HL-60/S4 treated with retinoic acid at 250 ng/mL for 4 days and 3 days (cell line): ENCODE measurements at regions not wholly inside any gene's neighbourhood (a gene's known extent, or its start where the extent isn't known, plus 50 kb on each side); places are given as distances from the start of the nearest gene placed in this dataset.
"Not testable (repeated sequence)": the region's sequence is repeated elsewhere in the genome, so short reads cannot be mapped to it uniquely, and the experiment has no call there.

Experiments used
- in situ Hi-C: fragments of 300-500 bp; cut with MboI; formaldehyde crosslinking; loops from 2 replicates; pipeline ENCODE4 v1.7.0; 2022; ENCODE audit warnings: low sequenced_read_pairs

DNA sequence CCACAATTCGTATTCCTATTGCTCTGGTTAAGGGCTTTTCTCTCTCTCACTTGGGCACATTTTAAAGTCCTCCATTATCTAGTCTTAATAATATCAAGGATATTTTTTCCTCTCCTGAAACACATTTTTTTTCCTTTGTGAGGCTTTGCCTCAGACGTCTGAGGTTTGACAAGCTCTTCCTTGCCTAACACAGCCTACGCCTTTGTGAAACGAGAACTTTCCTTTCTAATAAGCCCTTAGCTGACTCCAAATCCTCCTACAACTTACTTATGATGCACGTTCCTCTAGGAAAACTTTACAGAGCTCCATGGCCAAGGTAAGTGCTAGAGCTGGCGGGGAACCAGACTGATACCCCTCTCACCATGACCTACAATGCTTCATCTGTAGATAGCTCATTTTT, 841.5 kb downstream of the SOCS6 start:
- in situ Hi-C loops = no loop called here

GRCh38 chr18:71125581-71125980, 836.7 kb downstream of the SOCS6 start:
- in situ Hi-C loops = no loop called here

GRCh38 chr18:71116535-71116934, 827.7 kb downstream of the SOCS6 start:
- in situ Hi-C loops = no loop called here

GRCh38 chr18:71115261-71115660, 826.4 kb downstream of the SOCS6 start:
- in situ Hi-C loops = no loop called here

DNA sequence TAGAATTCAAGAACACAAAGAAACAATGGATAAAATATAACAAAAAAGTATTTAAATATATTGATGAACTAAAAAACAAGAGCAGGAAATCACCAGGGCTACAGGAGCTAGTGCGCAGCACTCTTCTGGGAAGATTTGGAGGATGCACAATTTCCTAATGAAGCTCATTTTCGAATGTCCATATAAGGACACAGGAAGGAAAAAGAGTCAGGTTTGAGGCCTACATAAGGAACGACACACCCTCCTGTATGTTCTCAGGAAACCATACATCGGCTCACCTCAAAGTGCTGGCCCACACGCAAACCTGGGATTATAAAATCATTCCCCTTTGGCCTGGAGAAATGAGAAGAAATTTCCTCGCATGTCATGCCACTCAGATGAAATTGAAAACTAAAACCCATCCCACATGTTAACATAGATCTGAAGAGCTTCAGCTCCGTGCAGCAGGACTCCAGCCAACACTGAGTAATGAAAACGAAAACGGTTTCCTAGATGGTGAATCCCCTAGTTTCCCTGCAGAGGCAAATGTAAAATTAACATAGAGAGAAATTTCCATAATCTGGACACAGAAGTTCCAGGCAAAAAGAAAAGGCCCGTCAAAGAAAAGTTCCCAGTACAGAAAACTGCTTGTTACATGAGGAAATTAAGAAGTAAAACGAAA, 825.8 kb downstream of the SOCS6 start:
- in situ Hi-C loops = no loop called here

- in situ Hi-C loops = no loop called here
Measured at GRCh38 chr18:71107244-71107643, 818.4 kb downstream of the SOCS6 start.

- in situ Hi-C loops = no loop called here
Measured at GRCh38 chr18:71106701-71107100, 817.9 kb downstream of the SOCS6 start.

GRCh38 chr18:71105994-71106546, 817.2 kb downstream of the SOCS6 start:
- in situ Hi-C loops = no loop called here

- in situ Hi-C loops = no loop called here
Measured at GRCh38 chr18:71105078-71105819, 816.4 kb downstream of the SOCS6 start.

DNA sequence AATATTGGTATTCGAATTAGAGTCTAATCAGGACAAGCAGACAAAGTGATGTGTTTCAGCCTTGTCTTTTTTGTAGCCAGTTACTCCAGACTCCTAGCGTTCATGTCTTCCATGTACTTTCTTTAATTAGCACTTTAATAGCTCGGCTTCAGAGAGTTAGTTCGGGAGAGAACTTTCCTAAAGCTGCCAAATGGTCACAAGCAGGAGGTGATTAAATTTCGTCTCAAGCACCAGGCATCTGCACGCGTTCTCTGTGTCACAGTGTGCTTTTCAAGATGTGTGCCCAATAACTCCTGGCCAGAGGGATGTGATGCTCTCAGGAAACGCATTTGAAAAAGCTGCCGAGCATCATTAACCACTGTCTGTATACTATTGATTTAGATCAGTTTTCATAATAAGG, 790.8 kb downstream of the SOCS6 start:
- in situ Hi-C loops = no loop called here

DNA sequence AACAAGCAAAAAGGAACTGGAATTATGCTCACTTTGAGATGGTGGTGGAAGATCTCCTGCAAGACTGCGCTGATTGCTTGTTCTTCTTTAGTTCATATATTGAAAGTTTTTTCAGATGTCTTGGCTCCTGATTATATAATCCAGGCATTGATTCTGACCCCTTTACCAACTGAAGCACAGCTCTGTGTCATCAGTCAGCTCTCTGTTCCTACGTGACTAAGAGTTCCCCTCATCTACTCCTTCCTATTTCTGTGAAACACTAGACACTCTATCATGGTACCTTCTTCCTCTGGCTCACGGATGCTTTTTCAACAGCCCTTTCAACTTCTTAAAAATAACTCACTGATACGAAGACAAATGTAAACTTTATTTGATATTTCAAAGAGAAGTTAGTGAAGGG, 788.6 kb downstream of the SOCS6 start:
- in situ Hi-C loops = no loop called here

GRCh38 chr18:71075147-71075546, 786.3 kb downstream of the SOCS6 start:
- in situ Hi-C loops = no loop called here

- in situ Hi-C loops = no loop called here
Measured at GRCh38 chr18:71068338-71068737, 779.5 kb downstream of the SOCS6 start.

DNA sequence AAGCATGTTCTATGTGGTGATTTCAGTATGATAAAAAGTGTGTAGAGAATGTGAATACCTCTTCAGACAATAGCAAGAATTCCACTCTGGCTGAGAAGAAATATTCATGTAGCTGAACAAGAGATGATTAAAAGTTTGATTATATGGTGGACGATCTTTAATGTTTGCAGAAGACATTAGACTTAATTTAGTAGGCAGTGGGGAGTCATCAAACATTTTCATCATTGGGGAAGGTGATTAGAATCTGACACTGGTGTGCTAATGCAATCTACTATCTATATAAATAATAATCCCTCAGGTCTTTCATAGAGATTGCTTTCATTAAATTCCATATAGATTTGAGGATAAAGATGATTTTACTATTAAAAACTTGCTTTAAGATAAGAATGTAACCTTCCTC, 761.0 kb downstream of the SOCS6 start:
- in situ Hi-C loops = no loop called here

GRCh38 chr18:71047882-71048281, 759.0 kb downstream of the SOCS6 start:
- in situ Hi-C loops = no loop called here

GRCh38 chr18:71045331-71046065, 756.7 kb downstream of the SOCS6 start:
- in situ Hi-C loops = no loop called here

- in situ Hi-C loops = no loop called here
Measured at GRCh38 chr18:71040161-71040560, 751.3 kb downstream of the SOCS6 start.

DNA sequence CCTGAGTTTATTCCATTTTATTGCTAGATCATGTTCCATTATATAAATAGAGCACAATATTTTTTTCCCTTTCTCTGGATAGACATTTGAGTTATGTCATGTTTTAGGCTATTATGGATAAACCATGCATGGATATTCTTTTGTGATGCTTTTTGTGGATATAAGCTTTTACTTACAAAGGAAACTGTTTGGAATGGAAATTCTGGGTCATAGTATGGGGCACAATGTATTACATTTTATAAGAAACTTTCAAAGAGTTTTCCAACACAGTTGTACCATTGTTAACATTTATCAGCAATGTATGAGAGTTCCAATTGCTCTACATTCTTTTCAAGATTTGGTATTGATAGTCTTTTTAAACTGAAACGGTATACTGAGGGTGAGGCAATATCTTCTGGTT, 749.4 kb downstream of the SOCS6 start:
- in situ Hi-C loops = no loop called here

GRCh38 chr18:71036783-71037182, 747.9 kb downstream of the SOCS6 start:
- in situ Hi-C loops = no loop called here

GRCh38 chr18:71031296-71032191, 742.7 kb downstream of the SOCS6 start:
- in situ Hi-C loops = not testable (repeated sequence)

DNA sequence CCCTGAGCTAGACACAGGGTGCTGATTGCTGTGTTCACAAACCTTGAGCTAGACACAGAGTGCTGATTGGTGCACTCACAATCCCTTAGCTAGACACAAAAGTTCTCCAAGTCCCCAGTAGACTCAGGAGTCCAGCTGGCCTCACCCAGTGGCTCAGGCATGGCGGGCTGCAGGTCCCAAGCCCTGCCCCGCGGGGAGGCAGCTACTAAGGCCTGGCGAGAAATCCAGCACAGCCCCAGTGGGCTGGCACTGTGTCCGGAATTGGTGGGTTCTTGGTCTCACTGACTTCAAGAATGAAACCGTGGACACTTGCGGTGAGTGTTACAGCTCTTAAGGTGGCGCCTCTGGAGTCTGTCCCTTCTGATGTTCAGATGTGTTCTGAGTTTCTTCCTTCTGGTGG, 741.2 kb downstream of the SOCS6 start:
- in situ Hi-C loops = not testable (repeated sequence)
